GM12878 (cell line): ENCODE measurements at regions not wholly inside any gene's neighbourhood (a gene's known extent, or its start where the extent isn't known, plus 50 kb on each side); places are given as distances from the start of the nearest gene placed in this dataset.

ENCODE experiments used
- RAD21 ChIP-seq: IDR thresholded peaks from 2 replicates; pipeline ENCODE4 v1.6.1; 2011; ENCODE audit warnings: mild to moderate bottlenecking, low read depth, low read length, moderate library complexity; ENCODE audit not compliant: insufficient read depth
- SMARCA5 ChIP-seq: fragments of 450-650 bp; IDR thresholded peaks from 2 replicates; pipeline ENCODE4 v1.6.1; 2017; ENCODE audit warnings: mild to moderate bottlenecking
- STAT1 ChIP-seq: fragments of 450-650 bp; conservative IDR thresholded peaks from 2 replicates; pipeline ENCODE4 v1.6.1; 2014; ENCODE audit warnings: antibody characterized with exemption, mild to moderate bottlenecking

DNA sequence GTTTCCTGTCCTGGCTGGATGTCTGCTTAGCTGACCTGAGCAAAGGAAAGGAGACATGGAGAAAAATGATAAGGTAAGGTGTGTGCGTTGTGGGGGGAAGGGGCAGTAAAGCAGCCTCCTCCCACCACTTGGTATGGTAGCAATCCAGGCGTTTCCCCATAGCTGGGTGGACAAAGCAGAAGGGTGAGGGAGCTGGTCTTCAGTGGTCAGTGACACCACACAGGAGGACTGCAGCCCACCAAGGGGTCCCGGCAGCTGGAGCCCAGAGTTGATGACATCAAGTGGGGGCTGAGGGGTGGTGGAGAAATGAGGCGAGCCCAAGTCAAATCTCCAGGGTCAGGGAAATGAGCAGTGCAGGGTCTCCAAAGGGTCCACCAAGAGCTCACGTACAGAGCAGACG lies 69.3 kb upstream of the LRRN2 start:
- TF ChIP-seq RAD21 (no peak), STAT1 (no peak), SMARCA5 (no peak)
